Retinal pigment epithelial cell (primary cell): ENCODE measurements at regions not wholly inside any gene's neighbourhood (a gene's known extent, or its start where the extent isn't known, plus 50 kb on each side); places are given as distances from the start of the nearest gene placed in this dataset.

ENCODE experiments used
- DNase-seq: peaks from one replicate; pipeline ENCODE4 v3.0.0-alpha.2; 2010; ENCODE audit warnings: low read depth
- H3K4me3 ChIP-seq: 2 replicates; pipeline ENCODE4 v1.5.1; 2011; ENCODE audit warnings: mild to moderate bottlenecking, low read length, control low read depth, moderate library complexity
- TF ChIP-seq, protein P1 (sequence below): conservative IDR thresholded peaks from 2 replicates; pipeline ENCODE4 v1.5.1; 2011; ENCODE audit warnings: low read depth, low read length, control low read depth, inconsistent platforms

DNA sequence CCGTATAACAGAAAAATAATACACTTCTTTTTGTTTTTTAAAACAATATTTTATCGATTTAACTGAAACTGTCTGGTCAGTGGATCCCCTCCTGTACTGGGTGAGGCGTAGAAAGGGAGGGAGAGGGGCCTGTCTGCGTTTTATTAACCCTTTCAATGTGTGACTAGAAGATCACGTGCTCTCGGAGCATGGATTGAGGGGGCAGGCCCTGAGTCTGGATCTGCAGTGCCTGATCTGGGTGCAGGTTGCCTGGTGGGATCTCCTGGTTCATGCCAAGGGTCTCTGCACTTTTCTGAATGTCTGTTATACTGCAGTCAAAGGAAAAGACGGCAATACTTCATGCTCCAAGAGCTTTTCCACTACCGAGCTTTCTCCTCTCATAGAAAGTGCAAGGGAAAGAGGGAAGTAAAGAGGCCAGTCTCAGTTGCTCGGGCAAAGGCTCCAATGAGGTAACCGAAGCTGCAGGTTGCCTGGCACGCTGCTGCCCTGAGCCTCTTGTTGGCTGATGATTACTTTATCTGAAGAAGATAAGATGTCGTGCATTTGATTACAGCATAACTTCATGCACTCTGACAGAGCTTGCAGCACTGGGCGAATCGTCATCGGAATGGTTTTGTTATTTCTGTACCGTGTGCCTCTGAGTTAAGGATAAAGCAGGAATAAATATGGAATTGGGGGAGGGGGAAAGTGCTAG lies 167.5 kb upstream of the PMEPA1 start:
- DNase-seq = no peak
- no peak overlapping the region for H3K4me3 ChIP-seq
- TF ChIP-seq, protein P1, sequence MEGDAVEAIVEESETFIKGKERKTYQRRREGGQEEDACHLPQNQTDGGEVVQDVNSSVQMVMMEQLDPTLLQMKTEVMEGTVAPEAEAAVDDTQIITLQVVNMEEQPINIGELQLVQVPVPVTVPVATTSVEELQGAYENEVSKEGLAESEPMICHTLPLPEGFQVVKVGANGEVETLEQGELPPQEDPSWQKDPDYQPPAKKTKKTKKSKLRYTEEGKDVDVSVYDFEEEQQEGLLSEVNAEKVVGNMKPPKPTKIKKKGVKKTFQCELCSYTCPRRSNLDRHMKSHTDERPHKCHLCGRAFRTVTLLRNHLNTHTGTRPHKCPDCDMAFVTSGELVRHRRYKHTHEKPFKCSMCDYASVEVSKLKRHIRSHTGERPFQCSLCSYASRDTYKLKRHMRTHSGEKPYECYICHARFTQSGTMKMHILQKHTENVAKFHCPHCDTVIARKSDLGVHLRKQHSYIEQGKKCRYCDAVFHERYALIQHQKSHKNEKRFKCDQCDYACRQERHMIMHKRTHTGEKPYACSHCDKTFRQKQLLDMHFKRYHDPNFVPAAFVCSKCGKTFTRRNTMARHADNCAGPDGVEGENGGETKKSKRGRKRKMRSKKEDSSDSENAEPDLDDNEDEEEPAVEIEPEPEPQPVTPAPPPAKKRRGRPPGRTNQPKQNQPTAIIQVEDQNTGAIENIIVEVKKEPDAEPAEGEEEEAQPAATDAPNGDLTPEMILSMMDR = no peak

DNA sequence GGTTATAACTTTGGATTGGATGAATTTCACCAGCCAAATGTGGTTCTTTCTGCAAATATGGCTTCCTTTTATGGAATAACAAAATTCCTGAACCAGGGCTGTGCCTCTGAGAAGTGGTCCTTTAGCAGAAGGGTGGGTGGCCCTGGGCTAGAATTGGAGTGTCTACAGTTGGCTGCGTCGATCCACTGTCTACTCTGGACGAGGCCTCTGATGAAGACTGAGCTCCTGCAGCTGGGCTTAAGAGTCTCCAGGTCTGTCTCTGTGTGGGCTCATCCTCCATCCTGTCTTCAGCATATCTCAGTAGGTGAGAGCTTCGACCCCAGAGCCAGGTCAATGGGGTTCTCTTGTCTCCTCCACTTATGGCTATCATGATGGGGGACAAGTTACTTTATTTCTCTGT lies 166.3 kb upstream of the PMEPA1 start:
- TF ChIP-seq, protein P1 = no peak
- H3K4me3 ChIP-seq = no peak overlapping the region
- no peak for DNase-seq

DNA sequence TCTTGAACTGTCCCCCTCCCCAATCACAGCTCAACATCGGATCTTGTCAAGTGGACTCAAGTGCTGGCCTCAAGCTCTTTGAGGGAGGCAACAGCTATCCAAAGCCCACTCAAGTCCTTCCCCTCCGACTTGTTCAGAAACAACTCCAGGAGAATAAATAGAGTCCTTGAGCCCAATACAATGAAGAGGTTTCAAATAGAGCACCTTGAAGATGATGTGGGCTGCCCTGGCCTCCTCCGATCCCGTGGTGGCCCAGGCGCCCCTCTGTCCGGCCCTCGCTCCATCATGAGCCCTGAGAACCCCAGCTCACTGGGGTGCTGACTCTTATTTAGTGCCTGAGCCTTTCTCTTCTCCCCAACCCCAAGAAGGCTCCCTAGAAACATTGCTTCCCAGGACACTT lies 164.3 kb upstream of the PMEPA1 start:
- TF ChIP-seq, protein P1 = no peak
- no peak for DNase-seq
- H3K4me3 ChIP-seq = no peak overlapping the region

DNA sequence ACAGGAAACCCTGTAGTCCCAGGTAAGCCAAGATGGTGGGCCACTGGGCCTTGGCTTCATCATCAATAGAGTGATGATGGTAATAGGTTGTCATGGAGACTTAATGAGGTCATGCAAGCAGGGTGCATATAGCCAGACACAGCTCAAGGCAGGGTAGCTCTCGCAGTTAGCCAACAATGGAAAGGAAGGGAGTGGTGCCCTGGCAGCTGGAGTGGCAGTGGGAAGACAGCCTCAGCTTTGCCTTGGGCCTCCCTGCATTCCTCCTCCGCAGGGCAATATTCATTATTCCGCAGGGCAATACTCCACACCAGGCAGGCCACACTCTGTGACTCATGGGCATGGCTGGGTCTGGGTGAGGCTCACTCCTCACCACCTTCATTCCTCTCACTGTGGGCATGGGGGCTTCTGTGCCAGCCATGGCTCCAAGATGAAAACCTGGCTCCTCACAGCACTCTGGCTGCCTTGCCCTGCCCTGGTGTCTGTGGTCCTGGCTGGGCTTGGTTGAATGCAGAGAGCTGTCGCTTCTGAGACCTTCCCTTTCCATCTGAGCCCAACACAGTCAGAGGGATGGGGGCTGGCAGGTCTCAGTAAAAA lies 163.1 kb upstream of the PMEPA1 start:
- no peak for DNase-seq
- TF ChIP-seq, protein P1 = no peak
- no peak overlapping the region for H3K4me3 ChIP-seq

DNA sequence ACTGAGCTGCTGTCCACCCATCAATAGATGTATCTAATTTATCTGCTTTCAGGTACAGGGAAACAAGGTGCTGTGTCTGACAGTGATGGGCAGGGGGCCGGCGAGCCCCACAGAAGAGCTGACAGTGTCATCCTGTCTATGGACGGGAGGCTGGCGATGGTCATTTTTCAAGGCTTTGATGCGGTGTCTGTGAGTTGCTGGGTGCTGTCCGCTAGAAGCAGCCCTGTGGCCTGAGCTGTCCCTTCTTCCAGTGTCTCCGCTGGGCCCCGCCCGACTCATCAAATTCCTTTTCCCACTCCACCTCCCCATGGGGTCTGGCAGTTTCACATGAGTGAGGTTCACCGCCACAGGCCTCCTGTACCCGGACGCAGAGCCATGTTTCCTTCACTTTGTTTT lies 161.4 kb upstream of the PMEPA1 start:
- TF ChIP-seq, protein P1 = no peak
- no peak for DNase-seq
- no peak overlapping the region for H3K4me3 ChIP-seq

DNA sequence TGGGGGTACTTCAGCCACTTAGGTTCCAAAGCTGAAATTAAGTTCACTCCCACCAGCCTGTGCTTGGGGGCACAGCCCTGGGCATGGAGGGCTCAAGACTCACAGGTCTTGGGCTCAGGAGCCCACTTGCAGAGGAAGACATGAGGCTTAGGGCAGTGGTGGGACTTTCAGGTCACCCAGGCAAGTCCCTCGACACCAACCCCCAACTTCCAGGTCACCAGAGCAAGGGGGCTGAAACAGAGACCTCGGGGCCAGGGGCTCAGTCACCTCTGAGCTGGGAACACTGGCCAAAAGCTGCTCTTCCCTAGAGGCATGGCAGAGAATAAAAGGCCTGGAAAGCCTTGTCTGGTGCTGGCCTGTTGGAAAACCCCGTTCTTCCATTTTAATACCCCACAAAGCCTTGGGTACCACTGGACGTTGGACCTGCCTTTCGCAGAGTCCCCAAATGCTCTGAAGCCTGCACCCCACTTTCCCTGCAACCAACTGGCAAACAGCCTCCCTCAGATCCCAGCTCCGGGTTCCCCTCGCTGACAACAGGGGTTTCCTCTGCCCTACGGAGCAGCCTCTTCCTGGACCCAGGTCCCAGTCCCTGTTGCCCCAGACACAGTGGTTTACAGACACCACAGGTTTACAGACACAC lies 160.9 kb upstream of the PMEPA1 start:
- H3K4me3 ChIP-seq = no peak overlapping the region
- TF ChIP-seq, protein P1 = no peak

DNA sequence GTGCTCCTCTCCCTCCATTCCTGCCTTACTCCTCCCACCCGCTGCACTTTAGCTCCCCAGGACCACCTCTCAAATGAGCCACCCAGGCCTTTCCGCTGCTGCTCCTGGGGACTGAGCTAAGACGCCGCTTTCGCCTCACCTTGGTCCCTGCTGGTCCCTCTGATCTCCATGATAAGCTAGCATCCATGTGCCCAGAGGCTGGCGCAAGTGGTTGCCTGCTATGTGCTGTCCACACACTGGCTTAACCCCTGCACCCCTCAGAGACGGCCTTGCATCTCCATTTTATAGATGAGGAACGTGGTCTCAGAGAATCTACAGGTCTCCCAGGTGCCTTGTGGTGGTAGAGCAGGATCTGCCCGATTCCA lies 160.1 kb upstream of the PMEPA1 start:
- no peak overlapping the region for H3K4me3 ChIP-seq
- DNase-seq = no peak
- TF ChIP-seq, protein P1 = no peak

More for the DNA sequence above, 160.9 kb upstream of the PMEPA1 start:
- DNase-seq = no peak
